ENCODE measurements at regions not wholly inside any gene's neighbourhood (a gene's known extent, or its start where the extent isn't known, plus 50 kb on each side); places are given as distances from the start of the nearest gene placed in this dataset.

GRCh38 chr9:24488896-24489295 is 56.8 kb downstream of the IZUMO3 start:
- H3K36me3 ChIP-seq (ENCODE audit: control insufficient read depth in 2 of 2, insufficient read depth in 2 of 2, low read length in 1 of 2), result no peaks in the 10 kb centered on the region
- no peaks in the 10 kb centered on the region for H3K4me1 ChIP-seq (ENCODE audit: control insufficient read depth in 2 of 2, insufficient read depth in 2 of 2, low read length in 2 of 2)
- 93% methylated on average over 3 of the region's 3 CpGs for WGBS
- H3K4me3 ChIP-seq (ENCODE audit: low read length in 2 of 2), result no peak overlapping the region
- DNase-seq (ENCODE audit: low read depth in 6 of 9, low spot score in 9 of 9), result no peak
- no peaks in the 10 kb centered on the region for H3K9me3 ChIP-seq (ENCODE audit: control insufficient read depth in 2 of 2, insufficient read depth in 1 of 2, low read length in 1 of 2)
- H3K27ac ChIP-seq (ENCODE audit: low read depth in 1 of 2, low read length in 1 of 2), result no peak overlapping the region
- H3K27me3 ChIP-seq (ENCODE audit: control insufficient read depth in 2 of 2, insufficient read depth in 1 of 2, low read length in 1 of 2), result no peaks in the 10 kb centered on the region

DNA sequence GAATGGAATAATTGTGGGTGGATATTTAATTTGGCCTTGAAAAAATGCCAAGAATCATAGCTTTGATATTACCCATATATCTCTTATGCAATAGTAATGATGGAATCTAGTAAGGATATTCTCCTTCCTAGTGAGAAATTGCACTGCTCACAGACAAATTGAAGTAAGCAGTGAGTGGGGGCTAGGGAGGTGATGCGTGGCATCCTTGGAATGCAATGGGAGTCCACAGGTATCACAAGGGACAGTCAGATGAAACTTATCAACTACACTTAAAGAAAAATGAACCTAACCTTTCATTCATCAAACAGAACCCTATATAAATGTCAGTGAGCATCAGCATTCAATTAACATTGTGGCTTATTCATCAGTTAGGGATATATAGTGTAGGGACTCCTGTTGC is 57.8 kb downstream of the IZUMO3 start:
- H3K9me3 ChIP-seq (ENCODE audit: control insufficient read depth in 2 of 2, insufficient read depth in 1 of 2, low read length in 1 of 2), result no peaks in the 10 kb centered on the region
- H3K27ac ChIP-seq (ENCODE audit: low read depth in 1 of 2, low read length in 1 of 2), result no peak overlapping the region
- no peaks in the 10 kb centered on the region for H3K4me1 ChIP-seq (ENCODE audit: control insufficient read depth in 2 of 2, insufficient read depth in 2 of 2, low read length in 2 of 2)
- WGBS, result 93% methylated on average over 1 of the region's 1 CpG
- H3K36me3 ChIP-seq (ENCODE audit: control insufficient read depth in 2 of 2, insufficient read depth in 2 of 2, low read length in 1 of 2), result no peaks in the 10 kb centered on the region
- no peak for DNase-seq (ENCODE audit: low read depth in 6 of 9, low spot score in 9 of 9)
- no peaks in the 10 kb centered on the region for H3K27me3 ChIP-seq (ENCODE audit: control insufficient read depth in 2 of 2, insufficient read depth in 1 of 2, low read length in 1 of 2)
- no peak overlapping the region for H3K4me3 ChIP-seq (ENCODE audit: low read length in 2 of 2)

GRCh38 chr9:24487250-24487861 is 58.3 kb downstream of the IZUMO3 start:
- 84% methylated on average over 3 of the region's 3 CpGs for WGBS
- no peak overlapping the region for H3K4me3 ChIP-seq (ENCODE audit: low read length in 2 of 2)
- DNase-seq (ENCODE audit: low read depth in 6 of 9, low spot score in 9 of 9), result no peak
- H3K27me3 ChIP-seq (ENCODE audit: control insufficient read depth in 2 of 2, insufficient read depth in 1 of 2, low read length in 1 of 2), result no peaks in the 10 kb centered on the region
- H3K36me3 ChIP-seq (ENCODE audit: control insufficient read depth in 2 of 2, insufficient read depth in 2 of 2, low read length in 1 of 2), result no peaks in the 10 kb centered on the region
- H3K27ac ChIP-seq (ENCODE audit: low read depth in 1 of 2, low read length in 1 of 2), result no peak overlapping the region
- H3K4me1 ChIP-seq (ENCODE audit: control insufficient read depth in 2 of 2, insufficient read depth in 2 of 2, low read length in 2 of 2), result no peaks in the 10 kb centered on the region
- no peaks in the 10 kb centered on the region for H3K9me3 ChIP-seq (ENCODE audit: control insufficient read depth in 2 of 2, insufficient read depth in 1 of 2, low read length in 1 of 2)

DNA sequence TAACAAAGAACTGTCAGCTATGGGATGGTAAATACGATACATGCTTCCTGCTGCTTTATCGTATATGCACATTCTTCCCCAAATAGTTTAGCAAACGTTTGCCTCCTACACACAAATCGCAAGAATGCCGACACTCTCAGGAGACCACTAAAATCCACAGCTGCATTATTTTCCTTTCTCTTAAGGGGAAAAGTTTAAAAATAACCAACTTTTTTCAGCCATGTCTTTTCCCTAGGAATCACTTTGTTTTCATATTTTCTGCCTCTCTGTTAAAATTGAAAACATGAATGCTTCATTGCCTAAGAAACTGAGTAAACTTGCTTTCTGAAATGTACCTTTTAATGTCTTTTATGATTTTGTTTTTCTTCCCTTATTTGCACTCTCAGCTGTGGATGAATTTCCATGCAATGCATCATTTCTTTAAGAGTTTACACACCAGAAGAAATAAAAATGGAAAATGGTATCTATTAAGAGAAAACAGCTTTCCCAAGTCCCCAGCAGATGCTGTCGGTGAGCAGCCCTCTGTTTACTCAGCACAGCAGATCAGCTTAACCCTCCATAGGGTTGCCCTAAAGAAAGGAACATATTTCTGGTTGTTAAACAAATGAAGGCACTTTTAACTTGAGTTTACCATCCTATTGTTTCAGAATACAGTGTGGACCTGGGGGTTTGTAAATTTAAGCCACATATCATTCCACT is 66.2 kb downstream of the IZUMO3 start:
- 13% methylated on average over 6 of the region's 6 CpGs for whole genome bisulfite sequencing
- no peaks in the 10 kb centered on the region for H3K4me1 ChIP-seq (ENCODE audit: control insufficient read depth in 2 of 2, insufficient read depth in 2 of 2, low read length in 2 of 2)
- H3K9me3 ChIP-seq (ENCODE audit: control insufficient read depth in 2 of 2, insufficient read depth in 1 of 2, low read length in 1 of 2), result no peaks in the 10 kb centered on the region
- H3K27me3 ChIP-seq (ENCODE audit: control insufficient read depth in 2 of 2, insufficient read depth in 1 of 2, low read length in 1 of 2), result no peaks in the 10 kb centered on the region
- no peaks in the 10 kb centered on the region for H3K36me3 ChIP-seq (ENCODE audit: control insufficient read depth in 2 of 2, insufficient read depth in 2 of 2, low read length in 1 of 2)
- H3K27ac ChIP-seq (ENCODE audit: low read depth in 1 of 2, low read length in 1 of 2), result no peak overlapping the region
- no peak overlapping the region for H3K4me3 ChIP-seq (ENCODE audit: low read length in 2 of 2)
- DNase-seq (ENCODE audit: low read depth in 6 of 9, low spot score in 9 of 9), result no peak

- 58% methylated on average over 2 of the region's 2 CpGs for WGBS
- Histone ChIP-seq H3K27me3 (ENCODE audit: control insufficient read depth in 2 of 2, insufficient read depth in 1 of 2, low read length in 1 of 2) (no peaks in the 10 kb centered on the region), H3K4me3 (ENCODE audit: low read length in 2 of 2) (no peak overlapping the region), H3K36me3 (ENCODE audit: control insufficient read depth in 2 of 2, insufficient read depth in 2 of 2, low read length in 1 of 2) (no peaks in the 10 kb centered on the region), H3K4me1 (ENCODE audit: control insufficient read depth in 2 of 2, insufficient read depth in 2 of 2, low read length in 2 of 2) (no peaks in the 10 kb centered on the region), H3K27ac (ENCODE audit: low read depth in 1 of 2, low read length in 1 of 2) (no peak overlapping the region), H3K9me3 (ENCODE audit: control insufficient read depth in 2 of 2, insufficient read depth in 1 of 2, low read length in 1 of 2) (no peaks in the 10 kb centered on the region)
- DNase-seq (ENCODE audit: low read depth in 6 of 9, low spot score in 9 of 9), result no peak
Observed at GRCh38 chr9:24464319-24464951, 81.3 kb downstream of the IZUMO3 start.

DNA sequence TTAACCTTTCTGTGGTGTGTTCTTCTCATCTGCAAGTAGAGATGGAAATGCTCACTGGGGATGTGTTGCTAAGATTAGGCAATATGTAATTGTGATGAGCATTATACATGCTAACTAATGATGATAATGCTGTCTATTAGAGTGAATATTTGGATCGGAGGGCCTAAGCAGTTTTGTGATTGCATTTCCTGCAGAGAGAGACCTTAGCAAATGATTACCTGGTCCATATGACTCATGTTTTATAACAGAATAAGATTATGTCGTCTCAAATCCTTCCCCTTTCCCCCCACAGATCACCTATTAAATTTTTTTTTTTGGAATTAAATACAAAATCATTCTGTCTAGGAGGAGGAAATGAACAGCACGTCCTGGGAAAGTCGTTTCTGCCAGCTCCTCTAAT is 82.7 kb downstream of the IZUMO3 start:
- H3K9me3 ChIP-seq (ENCODE audit: control insufficient read depth in 2 of 2, insufficient read depth in 1 of 2, low read length in 1 of 2), result no peaks in the 10 kb centered on the region
- H3K27me3 ChIP-seq (ENCODE audit: control insufficient read depth in 2 of 2, insufficient read depth in 1 of 2, low read length in 1 of 2), result no peaks in the 10 kb centered on the region
- H3K4me1 ChIP-seq (ENCODE audit: control insufficient read depth in 2 of 2, insufficient read depth in 2 of 2, low read length in 2 of 2), result no peaks in the 10 kb centered on the region
- 84% methylated on average over 4 of the region's 4 CpGs for WGBS
- no peak for DNase-seq (ENCODE audit: low read depth in 6 of 9, low spot score in 9 of 9)
- no peaks in the 10 kb centered on the region for H3K36me3 ChIP-seq (ENCODE audit: control insufficient read depth in 2 of 2, insufficient read depth in 2 of 2, low read length in 1 of 2)
- no peak overlapping the region for H3K27ac ChIP-seq (ENCODE audit: low read depth in 1 of 2, low read length in 1 of 2)
- no peak overlapping the region for H3K4me3 ChIP-seq (ENCODE audit: low read length in 2 of 2)

DNA sequence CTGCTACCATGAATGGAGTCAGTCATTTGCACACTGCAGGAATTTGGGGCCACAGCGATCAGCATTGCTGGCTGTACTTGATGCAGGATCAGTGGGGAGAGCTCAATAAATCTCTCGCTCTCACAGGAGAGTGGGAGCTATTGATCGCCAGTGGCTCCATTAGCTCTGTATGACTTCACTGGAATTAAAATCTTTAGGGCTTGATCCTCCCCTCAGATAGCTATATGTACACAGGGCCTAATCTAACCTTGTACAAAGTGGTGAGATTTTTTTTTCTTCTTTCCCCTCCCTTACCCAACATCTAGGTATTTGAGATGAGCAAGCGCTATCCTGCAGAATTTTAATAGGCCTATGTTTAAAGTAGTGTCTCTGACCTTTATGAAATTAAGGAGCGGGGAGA is 84.9 kb downstream of the IZUMO3 start:
- no peak for DNase-seq (ENCODE audit: low read depth in 6 of 9, low spot score in 9 of 9)
- no peaks in the 10 kb centered on the region for H3K9me3 ChIP-seq (ENCODE audit: control insufficient read depth in 2 of 2, insufficient read depth in 1 of 2, low read length in 1 of 2)
- 95% methylated on average over 5 of the region's 5 CpGs for WGBS
- no peaks in the 10 kb centered on the region for H3K4me1 ChIP-seq (ENCODE audit: control insufficient read depth in 2 of 2, insufficient read depth in 2 of 2, low read length in 2 of 2)
- H3K27ac ChIP-seq (ENCODE audit: low read depth in 1 of 2, low read length in 1 of 2), result no peak overlapping the region
- no peaks in the 10 kb centered on the region for H3K36me3 ChIP-seq (ENCODE audit: control insufficient read depth in 2 of 2, insufficient read depth in 2 of 2, low read length in 1 of 2)
- H3K27me3 ChIP-seq (ENCODE audit: control insufficient read depth in 2 of 2, insufficient read depth in 1 of 2, low read length in 1 of 2), result no peaks in the 10 kb centered on the region
- H3K4me3 ChIP-seq (ENCODE audit: low read length in 2 of 2), result no peak overlapping the region

DNA sequence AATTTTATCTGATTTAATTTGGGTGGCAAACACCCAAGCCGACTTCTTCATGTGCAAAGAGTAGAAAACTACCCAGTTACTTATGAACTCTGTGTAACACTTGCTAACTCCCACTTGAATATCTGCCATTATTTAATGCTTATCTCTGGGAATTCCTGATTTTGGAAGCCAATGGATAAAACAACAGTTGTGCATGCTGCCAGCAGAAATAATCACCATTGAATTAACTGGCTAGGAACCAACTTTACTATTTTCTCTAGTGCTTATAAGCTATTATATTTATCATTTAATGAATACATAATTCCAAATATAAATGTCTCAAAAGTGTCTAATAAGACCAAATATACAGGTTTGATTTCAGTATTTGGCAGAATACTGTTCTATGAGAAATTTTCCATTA is 85.7 kb downstream of the IZUMO3 start:
- H3K4me3 ChIP-seq (ENCODE audit: low read length in 2 of 2), result no peak overlapping the region
- no peak overlapping the region for H3K27ac ChIP-seq (ENCODE audit: low read depth in 1 of 2, low read length in 1 of 2)
- H3K9me3 ChIP-seq (ENCODE audit: control insufficient read depth in 2 of 2, insufficient read depth in 1 of 2, low read length in 1 of 2), result no peaks in the 10 kb centered on the region
- 97% methylated on average over 1 of the region's 1 CpG for WGBS
- no peaks in the 10 kb centered on the region for H3K4me1 ChIP-seq (ENCODE audit: control insufficient read depth in 2 of 2, insufficient read depth in 2 of 2, low read length in 2 of 2)
- H3K36me3 ChIP-seq (ENCODE audit: control insufficient read depth in 2 of 2, insufficient read depth in 2 of 2, low read length in 1 of 2), result no peaks in the 10 kb centered on the region
- DNase-seq (ENCODE audit: low read depth in 6 of 9, low spot score in 9 of 9), result no peak
- H3K27me3 ChIP-seq (ENCODE audit: control insufficient read depth in 2 of 2, insufficient read depth in 1 of 2, low read length in 1 of 2), result no peaks in the 10 kb centered on the region

DNA sequence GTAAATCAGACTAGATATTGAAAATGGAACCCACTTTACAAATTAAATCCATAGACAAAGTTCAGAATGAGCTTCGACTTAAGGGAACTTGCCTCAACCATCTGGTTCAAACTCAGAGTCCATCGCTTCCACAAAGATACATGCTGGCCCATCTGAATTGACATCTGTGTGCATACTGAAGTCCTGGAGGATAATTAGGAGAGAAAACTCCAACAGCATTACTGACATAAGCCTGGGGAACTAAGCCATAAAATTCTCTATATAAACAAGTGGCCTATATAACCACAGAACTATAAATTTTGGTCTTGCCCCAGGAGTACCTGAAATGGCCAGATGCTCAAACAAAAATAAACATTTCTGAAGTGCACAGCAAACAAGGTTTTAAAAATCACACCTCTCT is 94.4 kb downstream of the IZUMO3 start:
- no peaks in the 10 kb centered on the region for H3K27me3 ChIP-seq (ENCODE audit: control insufficient read depth in 2 of 2, insufficient read depth in 1 of 2, low read length in 1 of 2)
- 92% methylated on average over 2 of the region's 2 CpGs for WGBS
- H3K36me3 ChIP-seq (ENCODE audit: control insufficient read depth in 2 of 2, insufficient read depth in 2 of 2, low read length in 1 of 2), result no peaks in the 10 kb centered on the region
- no peak for DNase-seq (ENCODE audit: low read depth in 6 of 9, low spot score in 9 of 9)
- H3K4me1 ChIP-seq (ENCODE audit: control insufficient read depth in 2 of 2, insufficient read depth in 2 of 2, low read length in 2 of 2), result no peaks in the 10 kb centered on the region
- no peaks in the 10 kb centered on the region for H3K9me3 ChIP-seq (ENCODE audit: control insufficient read depth in 2 of 2, insufficient read depth in 1 of 2, low read length in 1 of 2)
- H3K4me3 ChIP-seq (ENCODE audit: low read length in 2 of 2), result no peak overlapping the region
- H3K27ac ChIP-seq (ENCODE audit: low read depth in 1 of 2, low read length in 1 of 2), result no peak overlapping the region

Measured in thymus (tissue), 11 donors.